Activated T-helper 17 cell treated with anti-CD3 and anti-CD28 coated beads, Interleukin-2, amount 50 U/mL, for 72 hours (primary cell): ENCODE measurements at regions not wholly inside any gene's neighbourhood (a gene's known extent, or its start where the extent isn't known, plus 50 kb on each side); places are given as distances from the start of the nearest gene placed in this dataset.

Experiments
- ATAC-seq: fragments of 150-1000 bp; cut with Tn5 transposase; replicated peaks from 2 replicates; pipeline ENCODE4 v1.10.0; 2021; ENCODE audit warnings: mild to moderate bottlenecking, moderate library complexity
- H3K27ac Mint-ChIP-seq: one replicate; pipeline ENCODE4 v1.8.0; 2022; ENCODE audit warnings: mixed read lengths
- H3K27me3 Mint-ChIP-seq: one replicate; pipeline ENCODE4 v1.8.0; 2022; ENCODE audit warnings: mixed read lengths
- H3K36me3 Mint-ChIP-seq: one replicate; pipeline ENCODE4 v1.8.0; 2022; ENCODE audit warnings: low read depth, mild to moderate bottlenecking, mixed read lengths
- H3K4me1 Mint-ChIP-seq: one replicate; pipeline ENCODE4 v1.8.0; 2022; ENCODE audit warnings: mixed read lengths
- H3K4me3 Mint-ChIP-seq: one replicate; pipeline ENCODE4 v1.8.0; 2022; ENCODE audit warnings: mild to moderate bottlenecking, mixed read lengths
- H3K9me3 Mint-ChIP-seq: one replicate; pipeline ENCODE4 v1.8.0; 2022; ENCODE audit warnings: mixed read lengths

DNA sequence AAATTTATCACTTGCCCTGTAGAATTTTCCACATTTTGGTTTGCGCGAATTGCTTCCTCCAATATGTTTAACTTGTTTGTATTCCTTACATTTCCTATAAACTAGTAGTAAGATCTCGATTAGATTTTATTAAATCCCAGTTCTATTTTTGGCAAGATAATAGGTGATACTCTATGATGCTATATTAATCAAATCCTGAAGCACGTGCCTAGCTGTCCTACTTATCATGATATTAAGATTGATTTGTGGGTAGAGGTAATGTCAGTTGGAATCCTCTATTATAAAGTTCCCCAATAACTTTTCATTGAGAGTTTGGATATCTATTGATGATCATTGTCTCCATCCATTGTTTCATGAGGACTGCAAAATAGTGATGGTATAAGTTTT lies 82.8 kb upstream of the RIPOR2 start:
- Mint-ChIP-seq H3K9me3 (no peaks in the 10 kb centered on the region), H3K4me1 (peaks cover 25% of the 10 kb centered on the region), H3K4me3 (no peak overlapping the region), H3K27ac (no peak overlapping the region), H3K27me3 (no peaks in the 10 kb centered on the region), H3K36me3 (peaks cover 28% of the 10 kb centered on the region)
- ATAC-seq = no peak

DNA sequence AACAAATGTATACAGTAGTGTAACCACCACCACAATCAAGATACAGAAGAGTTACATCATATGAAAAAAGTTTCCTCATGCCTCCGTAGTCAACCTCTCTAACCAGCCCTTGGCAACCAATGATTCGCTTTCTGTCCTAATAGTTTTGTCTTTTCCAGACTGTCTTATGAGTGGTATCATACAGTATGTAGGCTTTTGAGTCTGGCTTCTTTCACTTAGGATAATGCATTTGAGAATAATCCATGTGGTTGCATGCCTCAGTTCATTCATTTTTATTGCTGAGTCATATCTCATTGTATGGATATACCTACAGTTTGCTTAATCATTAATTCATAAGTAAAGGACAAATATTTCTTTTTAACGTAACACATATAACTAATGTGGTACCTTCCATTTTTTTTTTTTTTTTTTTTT lies 86.4 kb upstream of the RIPOR2 start:
- H3K27ac Mint-ChIP-seq = peak overlapping the region; percentile 76
- ATAC-seq = peak; percentile 39
- H3K27me3 Mint-ChIP-seq = no peaks in the 10 kb centered on the region
- peaks cover 36% of the 10 kb centered on the region for H3K36me3 Mint-ChIP-seq
- H3K9me3 Mint-ChIP-seq = no peaks in the 10 kb centered on the region
- peaks cover 27% of the 10 kb centered on the region for H3K4me1 Mint-ChIP-seq
- H3K4me3 Mint-ChIP-seq = no peak overlapping the region

DNA sequence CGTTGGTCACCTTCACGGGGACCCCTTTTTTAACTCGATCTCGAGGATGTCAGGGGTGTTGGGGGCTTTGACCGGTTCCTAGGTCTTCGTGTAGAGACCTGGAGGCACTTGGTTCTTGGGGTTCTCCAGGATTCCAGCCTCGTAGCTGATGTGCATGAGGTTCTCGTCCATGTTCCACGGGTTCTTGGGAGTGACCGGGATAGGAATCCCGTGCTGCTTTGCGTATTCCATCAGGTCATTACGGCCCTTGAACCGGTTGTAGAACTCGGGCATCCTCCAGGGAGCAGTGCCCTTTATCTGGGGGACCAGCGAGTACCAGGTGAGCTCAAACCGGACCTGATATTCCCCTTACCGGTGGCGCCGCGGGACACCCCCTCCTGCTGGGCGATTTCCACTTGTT lies 88.0 kb upstream of the RIPOR2 start:
- Mint-ChIP-seq H3K27me3 (no peaks in the 10 kb centered on the region), H3K36me3 (peaks cover 40% of the 10 kb centered on the region), H3K27ac (no peak overlapping the region), H3K9me3 (no peaks in the 10 kb centered on the region), H3K4me3 (no peak overlapping the region), H3K4me1 (peaks cover 26% of the 10 kb centered on the region)
- no peak for ATAC-seq

DNA sequence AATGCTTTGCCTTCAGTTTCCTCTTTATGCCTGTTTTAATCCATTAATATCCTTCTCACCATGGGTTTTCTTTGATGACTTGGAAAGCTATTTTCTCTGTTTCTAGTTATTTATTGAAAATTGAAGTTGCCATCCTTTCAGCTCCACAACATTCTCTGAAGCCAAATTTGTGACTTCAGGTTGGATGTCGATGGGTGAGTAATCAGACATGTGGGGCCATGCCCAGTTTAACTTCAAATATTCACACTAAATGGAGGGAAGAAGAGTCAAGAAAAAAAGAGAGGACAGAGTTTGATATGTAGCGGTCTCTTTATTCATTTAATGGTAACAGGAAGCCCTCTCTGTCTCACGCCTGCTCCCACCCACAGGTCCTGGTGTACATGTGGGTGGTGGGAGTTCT lies 89.1 kb upstream of the RIPOR2 start:
- Mint-ChIP-seq H3K4me3 (peak overlapping the region; percentile 80), H3K36me3 (peaks cover 50% of the 10 kb centered on the region), H3K4me1 (peaks cover 32% of the 10 kb centered on the region), H3K9me3 (no peaks in the 10 kb centered on the region), H3K27ac (peak overlapping the region; percentile 96), H3K27me3 (no peaks in the 10 kb centered on the region)
- no peak for ATAC-seq

DNA sequence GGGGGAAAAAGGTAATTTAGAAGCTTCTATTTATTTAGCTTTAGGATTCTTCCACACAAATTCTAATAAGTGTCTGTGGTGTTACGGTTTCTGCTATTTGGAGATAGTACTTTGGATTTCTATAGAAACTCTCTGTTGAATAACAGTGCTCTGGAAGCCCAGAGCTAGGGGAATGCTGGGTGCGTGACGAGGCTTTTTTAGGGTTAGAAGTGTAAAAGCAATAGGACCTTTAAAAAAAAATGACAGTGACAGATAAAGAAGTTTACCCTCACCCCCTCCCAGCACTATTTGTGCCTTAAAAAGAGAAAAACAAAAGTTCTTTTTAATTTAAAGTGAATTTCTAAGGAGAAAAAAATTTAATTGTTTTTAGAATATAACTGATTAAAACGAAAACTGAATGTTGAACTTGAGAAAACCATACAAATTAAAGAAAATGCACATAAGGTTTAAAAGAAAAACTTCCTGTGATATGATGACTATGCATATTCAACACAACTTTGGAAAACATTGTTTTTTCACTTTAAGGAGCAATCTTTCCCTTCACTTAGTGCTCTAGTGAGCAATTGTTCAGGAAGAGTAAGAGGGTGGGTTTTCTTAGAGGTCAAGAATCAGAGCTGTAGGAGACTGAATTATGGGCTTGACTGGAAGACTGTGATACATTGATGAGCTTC lies 89.6 kb upstream of the RIPOR2 start:
- Mint-ChIP-seq H3K27me3 (no peaks in the 10 kb centered on the region), H3K36me3 (peaks cover 55% of the 10 kb centered on the region), H3K4me1 (peaks cover 38% of the 10 kb centered on the region), H3K27ac (peak overlapping the region; percentile 96), H3K4me3 (peak overlapping the region; percentile 80), H3K9me3 (no peaks in the 10 kb centered on the region)
- ATAC-seq = no peak

DNA sequence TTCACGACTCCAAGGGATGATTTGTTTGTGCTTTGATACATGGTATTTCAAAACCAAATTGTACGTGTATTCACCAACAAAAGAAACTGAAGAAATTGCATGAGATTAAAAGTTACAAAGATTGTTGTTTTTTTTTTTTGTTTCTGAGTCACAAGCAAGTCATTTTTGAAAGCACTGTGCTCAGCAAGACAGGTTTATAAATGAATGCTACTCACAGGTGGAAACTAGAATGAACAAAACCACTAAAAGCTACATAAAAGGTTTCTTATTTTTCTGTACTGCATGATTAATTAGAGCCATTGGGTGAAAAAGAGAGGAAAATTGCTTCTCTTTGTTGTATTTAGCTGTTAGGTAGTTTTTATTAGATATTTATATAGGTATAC lies 90.2 kb upstream of the RIPOR2 start:
- Mint-ChIP-seq H3K4me3 (peak overlapping the region; percentile 80), H3K4me1 (peaks cover 38% of the 10 kb centered on the region), H3K9me3 (no peaks in the 10 kb centered on the region), H3K27me3 (no peaks in the 10 kb centered on the region), H3K36me3 (peaks cover 57% of the 10 kb centered on the region), H3K27ac (peak overlapping the region; percentile 96)
- ATAC-seq = peak; percentile 56

DNA sequence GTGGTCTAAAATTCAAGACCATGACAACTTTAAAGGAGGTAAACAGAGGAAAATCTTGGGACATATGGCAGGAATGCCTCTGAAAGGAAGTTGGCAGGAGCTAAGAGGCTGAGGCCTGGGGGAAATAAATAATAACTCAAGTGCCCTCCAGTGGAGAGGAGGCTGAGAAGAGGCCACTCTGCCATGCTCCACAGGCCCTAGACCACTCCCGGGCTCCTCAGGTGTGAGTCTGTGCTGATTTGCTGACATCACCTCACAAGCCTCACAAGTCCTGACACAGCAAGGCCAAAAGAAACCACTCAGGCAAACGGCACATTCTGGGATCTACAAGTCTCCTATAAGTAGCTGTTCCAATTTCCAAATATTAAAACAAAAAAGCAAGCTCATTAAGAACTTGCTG lies 91.0 kb upstream of the RIPOR2 start:
- Mint-ChIP-seq H3K9me3 (no peaks in the 10 kb centered on the region), H3K4me3 (peak overlapping the region; percentile 80), H3K27ac (peak overlapping the region; percentile 96), H3K27me3 (no peaks in the 10 kb centered on the region), H3K4me1 (peaks cover 43% of the 10 kb centered on the region), H3K36me3 (peaks cover 56% of the 10 kb centered on the region)
- ATAC-seq = peak; percentile 44

DNA sequence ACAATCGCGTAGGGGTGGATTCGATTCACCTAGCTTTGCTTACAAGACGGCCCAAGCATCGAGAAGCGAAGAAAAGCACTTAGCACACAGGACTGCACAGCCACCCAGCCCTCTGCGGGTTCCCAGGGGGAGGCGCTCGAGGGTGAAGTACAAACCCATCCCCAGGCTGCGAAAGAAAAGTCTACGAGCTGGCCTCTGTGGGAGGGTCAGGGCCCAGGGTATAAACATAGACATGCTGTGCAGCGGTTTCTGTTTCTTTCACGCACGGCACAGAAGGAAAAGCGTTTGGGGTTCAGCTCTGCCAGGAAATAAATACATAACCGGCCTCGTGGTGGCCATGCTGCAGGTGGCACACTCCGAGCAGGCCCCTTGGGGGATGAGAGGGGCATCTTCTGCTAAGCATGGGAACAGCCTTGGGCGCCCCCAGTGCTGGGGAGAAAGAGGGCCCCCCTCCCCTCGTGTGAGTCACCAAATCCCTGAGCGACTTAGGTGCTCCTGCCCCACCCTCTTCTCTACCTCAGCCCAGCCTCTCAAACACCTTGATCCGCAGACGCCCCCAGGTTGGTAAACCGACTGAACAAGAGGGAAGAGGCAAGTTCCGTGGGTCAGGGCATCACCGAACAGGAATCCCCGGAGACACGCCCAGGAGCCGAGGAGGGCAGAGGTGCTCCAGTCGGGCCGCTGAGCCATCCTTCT lies 91.6 kb upstream of the RIPOR2 start:
- Mint-ChIP-seq H3K27me3 (no peaks in the 10 kb centered on the region), H3K4me3 (peak overlapping the region; percentile 80), H3K9me3 (no peaks in the 10 kb centered on the region), H3K4me1 (peaks cover 47% of the 10 kb centered on the region), H3K36me3 (peaks cover 62% of the 10 kb centered on the region), H3K27ac (peak overlapping the region; percentile 96)
- ATAC-seq = peak; percentile 88

DNA sequence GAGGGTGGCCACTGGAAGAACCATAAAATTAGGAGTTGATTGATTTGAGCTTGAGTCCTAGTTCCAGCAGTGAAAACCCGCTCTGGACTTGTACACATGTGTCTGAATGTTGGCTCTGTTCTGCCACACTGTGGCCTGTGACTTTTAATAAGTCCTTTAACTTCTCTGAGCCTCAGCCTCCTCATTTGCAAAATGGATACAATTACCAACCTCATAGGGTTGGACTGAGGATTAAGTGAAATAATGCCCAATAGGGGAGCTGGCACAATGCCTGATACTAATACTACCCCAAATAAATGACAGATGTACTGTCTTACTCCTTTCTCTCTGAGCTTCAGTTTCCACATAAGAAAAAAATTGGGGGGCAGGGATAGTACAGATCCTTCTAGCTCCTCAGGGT lies 92.6 kb upstream of the RIPOR2 start:
- Mint-ChIP-seq H3K9me3 (no peaks in the 10 kb centered on the region), H3K4me1 (peaks cover 51% of the 10 kb centered on the region), H3K36me3 (peaks cover 60% of the 10 kb centered on the region), H3K27ac (peak overlapping the region; percentile 96), H3K4me3 (peak overlapping the region; percentile 80), H3K27me3 (no peaks in the 10 kb centered on the region)
- ATAC-seq = no peak

DNA sequence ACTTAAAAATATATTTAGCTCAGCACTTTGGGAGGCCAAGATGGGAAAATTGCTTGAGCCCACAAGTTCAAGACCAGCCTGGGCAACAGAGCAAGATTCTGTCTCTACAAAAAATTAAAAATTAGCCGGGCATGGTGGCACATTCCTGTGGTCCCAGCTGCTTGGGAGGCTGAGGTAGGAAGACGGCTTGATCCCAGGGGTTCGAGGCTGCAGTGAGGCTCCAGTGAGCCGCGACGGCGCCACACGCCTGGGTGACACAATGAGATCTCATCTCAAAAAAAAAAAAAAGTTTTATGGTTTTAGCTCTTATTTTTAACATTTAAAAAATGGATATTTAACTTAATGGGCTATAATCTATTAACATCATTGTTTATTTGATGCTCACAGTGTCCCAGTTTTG lies 97.2 kb upstream of the RIPOR2 start:
- Mint-ChIP-seq H3K36me3 (peaks cover 59% of the 10 kb centered on the region), H3K4me3 (peak overlapping the region; percentile 43), H3K27me3 (no peaks in the 10 kb centered on the region), H3K9me3 (no peaks in the 10 kb centered on the region), H3K27ac (peak overlapping the region; percentile 41), H3K4me1 (peaks cover 42% of the 10 kb centered on the region)
- no peak for ATAC-seq

DNA sequence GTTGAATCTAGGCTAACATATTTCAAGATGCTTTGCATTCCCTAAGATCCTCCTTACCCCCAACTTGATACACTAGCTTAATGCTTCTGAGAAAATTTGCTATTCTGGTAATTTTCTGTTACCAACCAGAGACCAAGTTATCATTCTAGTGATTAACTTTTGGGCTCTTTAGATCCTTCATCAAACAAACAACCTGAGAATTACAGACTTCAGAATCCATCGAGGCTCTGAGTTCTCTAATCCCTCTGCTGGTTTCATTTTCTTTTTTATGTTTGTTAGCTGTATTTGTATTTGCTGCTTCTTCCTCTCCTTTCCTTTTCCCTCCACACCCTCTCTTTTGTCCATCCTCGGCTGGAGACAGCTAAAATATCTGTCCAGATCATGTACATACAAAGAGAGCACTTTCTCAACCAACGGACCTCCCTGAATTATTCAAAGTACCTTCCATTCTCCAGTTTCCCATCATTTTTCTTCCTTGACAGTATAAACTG lies 98.7 kb upstream of the RIPOR2 start:
- H3K4me3 Mint-ChIP-seq = peak overlapping the region; percentile 97
- H3K27me3 Mint-ChIP-seq = no peaks in the 10 kb centered on the region
- H3K36me3 Mint-ChIP-seq = peaks cover 64% of the 10 kb centered on the region
- no peaks in the 10 kb centered on the region for H3K9me3 Mint-ChIP-seq
- H3K4me1 Mint-ChIP-seq = peaks cover 43% of the 10 kb centered on the region
- H3K27ac Mint-ChIP-seq = peak overlapping the region; percentile 86
- ATAC-seq = no peak

DNA sequence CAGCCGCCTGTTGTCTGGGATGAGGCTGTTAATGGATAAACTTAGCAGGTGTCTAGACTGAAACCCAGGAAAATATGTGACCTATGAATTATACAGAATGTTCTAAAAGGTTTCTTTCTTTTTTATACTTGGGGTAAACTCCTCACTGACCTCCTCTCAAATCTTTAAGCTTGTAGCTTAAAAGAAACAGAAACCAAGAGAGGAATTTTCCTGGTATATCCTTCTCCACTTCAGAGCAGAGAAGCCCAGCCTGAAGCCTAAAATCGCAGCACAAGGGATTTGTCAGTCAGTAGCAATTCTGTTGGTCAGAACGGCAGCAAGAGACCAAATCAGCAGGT lies 99.4 kb upstream of the RIPOR2 start:
- peaks cover 40% of the 10 kb centered on the region for H3K4me1 Mint-ChIP-seq
- peak overlapping the region; percentile 97 for H3K4me3 Mint-ChIP-seq
- peaks cover 64% of the 10 kb centered on the region for H3K36me3 Mint-ChIP-seq
- no peak for ATAC-seq
- peak overlapping the region; percentile 86 for H3K27ac Mint-ChIP-seq
- no peaks in the 10 kb centered on the region for H3K27me3 Mint-ChIP-seq
- H3K9me3 Mint-ChIP-seq = no peaks in the 10 kb centered on the region

DNA sequence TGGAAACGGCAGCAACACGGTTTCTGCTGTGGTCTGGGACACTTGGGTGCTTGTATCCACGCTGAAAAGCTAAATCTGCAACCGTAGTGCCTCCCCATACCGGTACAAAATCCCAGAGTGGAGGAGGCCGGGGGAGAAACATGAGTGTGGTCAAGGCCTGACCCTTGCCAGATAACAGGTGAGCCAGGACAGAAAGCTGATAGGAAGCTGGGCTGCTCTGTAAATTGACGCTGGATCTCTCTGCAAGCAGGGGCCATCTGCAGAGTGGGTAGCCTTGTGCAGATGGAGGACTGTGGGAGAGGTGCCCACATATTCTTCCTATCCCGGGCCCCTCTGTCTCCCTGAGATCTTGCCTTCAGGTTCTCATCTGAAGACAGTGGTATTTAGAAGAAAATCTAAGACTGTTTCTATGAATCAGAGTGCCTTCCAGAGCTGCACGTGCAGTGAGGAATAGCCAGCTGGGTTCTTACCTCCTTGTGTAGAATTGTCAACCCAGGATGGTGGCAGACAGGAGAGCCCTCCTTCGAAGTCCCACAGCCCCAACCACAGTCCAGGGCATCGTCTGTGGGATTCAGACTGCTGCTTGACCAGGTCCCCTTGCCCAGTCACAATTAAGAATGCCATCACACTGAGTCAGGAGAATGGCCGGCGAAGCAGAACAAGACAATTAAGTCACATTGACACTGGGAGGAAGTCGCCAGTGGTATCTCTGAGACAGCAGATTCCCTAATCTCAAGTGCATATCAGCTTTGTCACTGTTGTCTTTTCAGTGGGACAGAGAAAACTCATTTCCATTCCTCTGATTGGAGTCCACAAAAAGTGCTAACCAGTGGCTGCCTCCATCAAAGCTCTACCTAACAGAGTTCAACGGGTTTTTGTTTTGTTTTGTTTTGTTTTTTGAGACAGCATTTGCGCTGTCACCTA lies 100.0 kb upstream of the RIPOR2 start:
- ATAC-seq = peak; percentile 65
- H3K4me3 Mint-ChIP-seq = peak overlapping the region; percentile 97
- H3K27ac Mint-ChIP-seq = peak overlapping the region; percentile 86
- H3K36me3 Mint-ChIP-seq = peaks cover 68% of the 10 kb centered on the region
- no peaks in the 10 kb centered on the region for H3K27me3 Mint-ChIP-seq
- peaks cover 40% of the 10 kb centered on the region for H3K4me1 Mint-ChIP-seq
- no peaks in the 10 kb centered on the region for H3K9me3 Mint-ChIP-seq

DNA sequence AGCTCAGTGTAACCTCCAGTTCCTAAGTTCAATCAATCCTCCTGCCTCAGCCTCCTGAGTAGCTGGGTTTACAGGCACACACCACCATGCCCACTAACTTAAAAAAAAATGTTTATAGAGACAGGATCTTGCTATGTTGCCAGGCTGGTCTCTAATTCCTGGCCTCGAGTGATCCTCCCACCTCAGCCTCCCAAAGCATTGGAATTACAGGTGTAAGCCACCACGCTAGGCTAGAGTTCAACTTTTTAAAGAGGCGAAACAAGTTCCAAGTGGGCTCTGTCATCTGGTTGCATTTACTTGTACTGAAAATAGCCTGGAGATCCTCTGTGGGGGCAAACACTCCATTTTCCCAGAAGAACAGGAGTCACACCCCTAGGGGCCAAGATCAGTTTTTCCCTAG lies 100.7 kb upstream of the RIPOR2 start:
- no peaks in the 10 kb centered on the region for H3K9me3 Mint-ChIP-seq

More for the DNA sequence above, 100.7 kb upstream of the RIPOR2 start:
- H3K4me3 Mint-ChIP-seq = peak overlapping the region; percentile 97
- H3K27me3 Mint-ChIP-seq = no peaks in the 10 kb centered on the region
- H3K27ac Mint-ChIP-seq = peak overlapping the region; percentile 86
- peaks cover 38% of the 10 kb centered on the region for H3K4me1 Mint-ChIP-seq
- H3K36me3 Mint-ChIP-seq = peaks cover 70% of the 10 kb centered on the region
- no peak for ATAC-seq
